ENCODE measurements at regions not wholly inside any gene's neighbourhood (a gene's known extent, or its start where the extent isn't known, plus 50 kb on each side); places are given as distances from the start of the nearest gene placed in this dataset.

DNA sequence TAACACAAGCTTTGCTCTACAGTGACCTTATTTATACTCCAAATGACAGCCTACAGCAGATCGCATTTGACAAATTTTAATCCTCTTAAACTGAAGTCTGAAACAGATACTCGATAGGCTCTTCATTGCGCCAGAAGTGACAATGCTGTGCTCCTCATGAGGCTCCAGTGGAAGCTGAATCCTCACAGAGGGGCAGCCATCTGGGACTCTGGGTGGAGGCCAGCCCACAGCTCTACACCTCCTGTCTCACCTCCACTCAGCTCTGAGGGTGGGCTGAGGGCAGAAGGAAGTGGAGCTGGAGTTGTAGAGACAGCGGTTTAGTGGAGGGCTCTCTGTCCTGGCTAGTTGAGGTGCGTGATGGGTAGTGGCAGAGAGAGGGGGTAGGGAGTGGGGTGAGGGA, 283.3 kb upstream of the ANKRD55 start:
- no peak overlapping the region for H2BK5ac ChIP-seq (ENCODE audit: low read depth, low read length, poor library complexity)
- H3K27ac ChIP-seq (ENCODE audit: low read depth, low read length) = no peak overlapping the region
- no CpG with 5 or more reads among the region's 5 CpGs for WGBS (ENCODE audit: extremely low coverage, insufficient coverage, insufficient read length)

DNA sequence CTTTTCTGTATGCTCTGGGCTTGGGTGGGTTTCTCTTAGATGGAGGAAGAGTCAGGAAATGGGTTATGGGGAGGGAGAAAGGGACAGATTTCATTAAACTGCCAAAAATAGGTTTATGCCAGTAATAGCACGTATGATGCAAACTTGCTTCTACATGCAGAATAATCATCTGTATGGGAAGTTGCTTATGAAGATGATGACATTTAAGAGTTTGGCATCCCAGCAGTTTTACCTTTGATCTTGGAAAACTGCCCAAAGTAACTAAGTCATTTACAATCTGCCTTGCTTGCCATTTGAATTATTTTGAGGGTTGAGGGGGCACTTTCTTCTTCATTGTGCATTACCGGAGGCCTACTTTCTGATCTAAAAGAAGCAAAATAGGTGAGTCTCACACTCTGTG, 282.9 kb upstream of the ANKRD55 start:
- Histone ChIP-seq H3K27ac (ENCODE audit: low read depth, low read length) (no peak overlapping the region), H3K4ac (ENCODE audit: low read depth, low read length) (no peak overlapping the region), H3K27me3 (ENCODE audit: insufficient read depth, low read length) (no peaks in the 10 kb centered on the region), H3K79me1 (ENCODE audit: low read length) (peaks cover 2% of the 10 kb centered on the region), H3K4me1 (ENCODE audit: control insufficient read depth in 1 of 2, insufficient read depth in 2 of 2, low read length in 2 of 2) (peaks cover 6 to 18% of the 10 kb centered on the region in 2 experiments), H3K23ac (ENCODE audit: low read length) (no peak overlapping the region), H3K79me2 (ENCODE audit: control insufficient read depth, insufficient read depth, low read length, poor library complexity) (peaks cover 1% of the 10 kb centered on the region), H3K9me3 (ENCODE audit: insufficient read depth, low read depth, low read length) (peaks cover 3% of the 10 kb centered on the region), H3K36me3 (ENCODE audit: control insufficient read depth in 1 of 2, insufficient read depth in 2 of 2, low read length in 2 of 2) (no peaks in the 10 kb centered on the region), H2BK12ac (ENCODE audit: low read length) (no peak overlapping the region), H2BK120ac (ENCODE audit: insufficient read depth, low read length, poor library complexity) (no peak overlapping the region), H3K9ac (ENCODE audit: low read length) (no peak overlapping the region), H4K12ac (ENCODE audit: low read depth, low read length) (no peak overlapping the region), H3K18ac (ENCODE audit: low read length) (no peak overlapping the region), H2AFZ (ENCODE audit: insufficient read depth, low read length, poor library complexity) (no peak overlapping the region), H2BK5ac (ENCODE audit: low read depth, low read length, poor library complexity) (no peak overlapping the region), H3K4me2 (ENCODE audit: low read length) (no peak overlapping the region), H2AK5ac (ENCODE audit: low read length) (no peak overlapping the region), H4K91ac (ENCODE audit: low read depth, low read length) (no peak overlapping the region), H3K4me3 (ENCODE audit: low read depth, low read length) (no peak overlapping the region), H4K8ac (ENCODE audit: low read depth, low read length) (no peak overlapping the region), H3K14ac (ENCODE audit: low read length) (no peak overlapping the region)
- no CpG with 5 or more reads among the region's 2 CpGs for WGBS (ENCODE audit: extremely low coverage, insufficient coverage, insufficient read length)
- no peak for DNase-seq

More for the DNA sequence above, 283.3 kb upstream of the ANKRD55 start:
- Histone ChIP-seq H2AK5ac (ENCODE audit: low read length) (no peak overlapping the region), H2AFZ (ENCODE audit: insufficient read depth, low read length, poor library complexity) (no peak overlapping the region), H3K36me3 (ENCODE audit: control insufficient read depth in 1 of 2, insufficient read depth in 2 of 2, low read length in 2 of 2) (no peaks in the 10 kb centered on the region), H3K14ac (ENCODE audit: low read length) (no peak overlapping the region), H3K79me1 (ENCODE audit: low read length) (peaks cover 4% of the 10 kb centered on the region), H3K79me2 (ENCODE audit: control insufficient read depth, insufficient read depth, low read length, poor library complexity) (no peaks in the 10 kb centered on the region), H3K9me3 (ENCODE audit: insufficient read depth, low read depth, low read length) (peaks cover 3% of the 10 kb centered on the region), H3K4me1 (ENCODE audit: control insufficient read depth in 1 of 2, insufficient read depth in 2 of 2, low read length in 2 of 2) (peaks cover 6 to 18% of the 10 kb centered on the region in 2 experiments), H3K4ac (ENCODE audit: low read depth, low read length) (no peak overlapping the region), H3K23ac (ENCODE audit: low read length) (no peak overlapping the region), H3K18ac (ENCODE audit: low read length) (no peak overlapping the region), H4K91ac (ENCODE audit: low read depth, low read length) (no peak overlapping the region), H4K8ac (ENCODE audit: low read depth, low read length) (no peak overlapping the region), H2BK120ac (ENCODE audit: insufficient read depth, low read length, poor library complexity) (no peak overlapping the region), H3K4me2 (ENCODE audit: low read length) (no peak overlapping the region), H3K4me3 (ENCODE audit: low read depth, low read length) (no peak overlapping the region), H4K12ac (ENCODE audit: low read depth, low read length) (no peak overlapping the region), H3K9ac (ENCODE audit: low read length) (no peak overlapping the region), H2BK12ac (ENCODE audit: low read length) (no peak overlapping the region), H3K27me3 (ENCODE audit: insufficient read depth, low read length) (no peaks in the 10 kb centered on the region)
- no peak for DNase-seq

DNA sequence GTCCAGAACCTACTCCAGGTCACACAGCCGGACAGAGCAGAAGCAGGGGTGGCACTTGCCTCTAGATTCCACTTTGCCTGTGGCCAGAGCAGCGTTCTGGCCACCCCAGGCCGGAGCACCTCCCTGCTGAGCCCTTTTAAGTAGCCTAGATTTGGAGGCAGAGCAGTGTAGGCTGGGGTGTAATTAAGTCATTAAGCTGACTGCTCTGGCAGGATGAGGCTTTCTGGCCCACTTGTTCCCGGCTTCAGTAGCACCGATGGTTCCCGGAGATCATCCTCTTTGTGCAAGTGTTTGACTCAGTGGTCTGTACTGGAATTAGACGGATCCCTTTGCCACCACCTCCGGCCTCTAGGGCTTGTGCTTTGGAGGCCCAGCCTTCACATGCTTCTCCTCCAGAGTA, 281.9 kb upstream of the ANKRD55 start:
- H3K9ac ChIP-seq (ENCODE audit: low read length) = no peak overlapping the region
- H2AFZ ChIP-seq (ENCODE audit: insufficient read depth, low read length, poor library complexity) = no peak overlapping the region
- H4K12ac ChIP-seq (ENCODE audit: low read depth, low read length) = no peak overlapping the region
- H3K4me2 ChIP-seq (ENCODE audit: low read length) = no peak overlapping the region
- no peak overlapping the region for H2BK5ac ChIP-seq (ENCODE audit: low read depth, low read length, poor library complexity)
- H2BK12ac ChIP-seq (ENCODE audit: low read length) = peak overlapping the region; percentile 65
- DNase-seq = no peak
- H3K23ac ChIP-seq (ENCODE audit: low read length) = no peak overlapping the region
- peaks cover 2% of the 10 kb centered on the region for H3K79me1 ChIP-seq (ENCODE audit: low read length)
- H3K27ac ChIP-seq (ENCODE audit: low read depth, low read length) = no peak overlapping the region
- H3K79me2 ChIP-seq (ENCODE audit: control insufficient read depth, insufficient read depth, low read length, poor library complexity) = peaks cover 1% of the 10 kb centered on the region
- H3K4ac ChIP-seq (ENCODE audit: low read depth, low read length) = no peak overlapping the region
- WGBS (ENCODE audit: extremely low coverage, insufficient coverage, insufficient read length) = no CpG with 5 or more reads among the region's 8 CpGs
- H3K36me3 ChIP-seq (ENCODE audit: control insufficient read depth in 1 of 2, insufficient read depth in 2 of 2, low read length in 2 of 2) = no peaks in the 10 kb centered on the region
- peaks cover 3 to 14% of the 10 kb centered on the region in 2 experiments for H3K4me1 ChIP-seq (ENCODE audit: control insufficient read depth in 1 of 2, insufficient read depth in 2 of 2, low read length in 2 of 2)
- no peak overlapping the region for H4K91ac ChIP-seq (ENCODE audit: low read depth, low read length)
- H3K14ac ChIP-seq (ENCODE audit: low read length) = peak overlapping the region; percentile 7
- peaks cover 3% of the 10 kb centered on the region for H3K9me3 ChIP-seq (ENCODE audit: insufficient read depth, low read depth, low read length)
- no peak overlapping the region for H3K4me3 ChIP-seq (ENCODE audit: low read depth, low read length)
- no peaks in the 10 kb centered on the region for H3K27me3 ChIP-seq (ENCODE audit: insufficient read depth, low read length)
- H2AK5ac ChIP-seq (ENCODE audit: low read length) = peak overlapping the region; percentile 55
- no peak overlapping the region for H2BK120ac ChIP-seq (ENCODE audit: insufficient read depth, low read length, poor library complexity)
- H4K8ac ChIP-seq (ENCODE audit: low read depth, low read length) = no peak overlapping the region
- H3K18ac ChIP-seq (ENCODE audit: low read length) = no peak overlapping the region

DNA sequence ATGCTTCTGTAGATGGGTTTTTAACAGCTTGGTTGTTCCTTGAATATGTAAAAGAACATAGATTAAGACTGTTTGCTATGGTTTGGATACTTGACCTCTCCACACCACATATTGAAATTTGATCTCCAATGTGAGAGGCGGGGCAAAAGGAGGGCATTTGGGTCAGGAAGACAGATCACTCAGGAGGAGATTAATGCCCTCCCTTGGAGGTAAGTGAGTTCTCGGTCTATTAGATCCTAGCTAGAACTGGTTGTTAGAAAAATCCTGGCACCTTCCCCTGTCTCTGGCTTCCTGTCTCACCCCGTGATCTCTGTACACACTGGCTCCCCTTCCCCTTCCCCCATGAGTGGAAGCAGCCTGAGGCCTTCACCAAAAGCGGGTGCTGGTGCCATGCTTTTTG, 281.1 kb upstream of the ANKRD55 start:
- H3K4me1 ChIP-seq (ENCODE audit: control insufficient read depth in 1 of 2, insufficient read depth in 2 of 2, low read length in 2 of 2) = peaks cover 0 to 9% of the 10 kb centered on the region in 2 experiments
- no peak overlapping the region for H3K4me3 ChIP-seq (ENCODE audit: low read depth, low read length)
- H3K27ac ChIP-seq (ENCODE audit: low read depth, low read length) = no peak overlapping the region
- H4K12ac ChIP-seq (ENCODE audit: low read depth, low read length) = no peak overlapping the region
- no peaks in the 10 kb centered on the region for H3K36me3 ChIP-seq (ENCODE audit: control insufficient read depth in 1 of 2, insufficient read depth in 2 of 2, low read length in 2 of 2)
- H3K4me2 ChIP-seq (ENCODE audit: low read length) = no peak overlapping the region
- H3K9ac ChIP-seq (ENCODE audit: low read length) = no peak overlapping the region
- no peaks in the 10 kb centered on the region for H3K27me3 ChIP-seq (ENCODE audit: insufficient read depth, low read length)
- DNase-seq = no peak
- H3K23ac ChIP-seq (ENCODE audit: low read length) = no peak overlapping the region
- peaks cover 3% of the 10 kb centered on the region for H3K9me3 ChIP-seq (ENCODE audit: insufficient read depth, low read depth, low read length)
- H4K8ac ChIP-seq (ENCODE audit: low read depth, low read length) = no peak overlapping the region
- H2BK120ac ChIP-seq (ENCODE audit: insufficient read depth, low read length, poor library complexity) = no peak overlapping the region
- H3K18ac ChIP-seq (ENCODE audit: low read length) = no peak overlapping the region
- peaks cover 1% of the 10 kb centered on the region for H3K79me2 ChIP-seq (ENCODE audit: control insufficient read depth, insufficient read depth, low read length, poor library complexity)
- no peak overlapping the region for H2AFZ ChIP-seq (ENCODE audit: insufficient read depth, low read length, poor library complexity)
- H4K91ac ChIP-seq (ENCODE audit: low read depth, low read length) = no peak overlapping the region
- H3K79me1 ChIP-seq (ENCODE audit: low read length) = peaks cover 2% of the 10 kb centered on the region
- H3K14ac ChIP-seq (ENCODE audit: low read length) = no peak overlapping the region
- H2AK5ac ChIP-seq (ENCODE audit: low read length) = no peak overlapping the region
- no peak overlapping the region for H2BK5ac ChIP-seq (ENCODE audit: low read depth, low read length, poor library complexity)
- H2BK12ac ChIP-seq (ENCODE audit: low read length) = no peak overlapping the region
- no CpG with 5 or more reads among the region's 4 CpGs for WGBS (ENCODE audit: extremely low coverage, insufficient coverage, insufficient read length)
- no peak overlapping the region for H3K4ac ChIP-seq (ENCODE audit: low read depth, low read length)
